Astrocyte (in vitro differentiated cells and primary cell): ENCODE measurements at regions not wholly inside any gene's neighbourhood (a gene's known extent, or its start where the extent isn't known, plus 50 kb on each side); places are given as distances from the start of the nearest gene placed in this dataset.

Source experiments
- DNase-seq: peaks from one replicate; pipeline ENCODE4 v3.0.0-alpha.2; 2010; ENCODE audit warnings: low read depth
- FAIRE-seq: peaks from 2 replicates; lab custom pipeline; 2011; peaks lifted over from hg19 to GRCh38; lab: Jason Lieb, UNC
- H2AFZ ChIP-seq: 2 replicates; pipeline ENCODE4 v1.6.0; 2012; ENCODE audit warnings: low read depth, low read length, inconsistent platforms
- H3K27ac ChIP-seq: 2 replicates; pipeline ENCODE4 v1.5.1; 2011; ENCODE audit warnings: low read depth, low read length, inconsistent platforms
- H3K27me3 ChIP-seq: 2 replicates; pipeline ENCODE4 v1.6.0; 2011; ENCODE audit warnings: low read length, inconsistent platforms; ENCODE audit not compliant: insufficient read depth
- H3K36me3 ChIP-seq: 2 replicates; pipeline ENCODE4 v1.5.1; 2011; ENCODE audit warnings: low read length, inconsistent platforms; ENCODE audit not compliant: insufficient read depth
- H3K4me1 ChIP-seq: 2 replicates; pipeline ENCODE4 v1.5.1; 2011; ENCODE audit warnings: low read length, inconsistent platforms; ENCODE audit not compliant: insufficient read depth
- H3K4me2 ChIP-seq: 2 replicates; pipeline ENCODE4 v1.6.0; 2012; ENCODE audit warnings: low read length, inconsistent platforms
- H3K4me3 ChIP-seq: 2 replicates; pipeline ENCODE4 v1.5.1; 2011; ENCODE audit warnings: low read depth, mild to moderate bottlenecking, low read length, inconsistent platforms; ENCODE audit not compliant: insufficient read depth
- H3K79me2 ChIP-seq: 2 replicates; pipeline ENCODE4 v1.6.0; 2012; ENCODE audit warnings: mild to moderate bottlenecking, low read length, inconsistent platforms; ENCODE audit not compliant: insufficient read depth
- H3K9ac ChIP-seq: 2 replicates; pipeline ENCODE4 v1.6.0; 2012; ENCODE audit warnings: mild to moderate bottlenecking, low read length, inconsistent platforms
- H3K9me3 ChIP-seq: 2 replicates; pipeline ENCODE4 v1.5.1; 2012; ENCODE audit warnings: low read depth, mild to moderate bottlenecking, low read length, inconsistent platforms; ENCODE audit not compliant: insufficient read depth
- H4K20me1 ChIP-seq: 2 replicates; pipeline ENCODE4 v1.6.0; 2012; ENCODE audit warnings: low read length, inconsistent platforms; ENCODE audit not compliant: insufficient read depth
- H3K27ac Mint-ChIP-seq: one replicate; pipeline ENCODE4 v1.8.0; 2021; ENCODE audit warnings: mild to moderate bottlenecking, mixed read lengths; ENCODE audit not compliant: unreplicated experiment
- H3K27me3 Mint-ChIP-seq: one replicate; pipeline ENCODE4 v1.8.0; 2021; ENCODE audit warnings: low read depth, mixed read lengths; ENCODE audit not compliant: unreplicated experiment
- H3K36me3 Mint-ChIP-seq: one replicate; pipeline ENCODE4 v1.8.0; 2021; ENCODE audit warnings: low read depth, mixed read lengths; ENCODE audit not compliant: unreplicated experiment
- H3K4me1 Mint-ChIP-seq: one replicate; pipeline ENCODE4 v1.8.0; 2021; ENCODE audit warnings: low read depth, mixed read lengths; ENCODE audit not compliant: unreplicated experiment
- H3K4me3 Mint-ChIP-seq: one replicate; pipeline ENCODE4 v1.8.0; 2021; ENCODE audit warnings: mild to moderate bottlenecking, moderate library complexity, mixed read lengths; ENCODE audit not compliant: unreplicated experiment
- H3K9me3 Mint-ChIP-seq: one replicate; pipeline ENCODE4 v1.8.0; 2021; ENCODE audit warnings: mild to moderate bottlenecking, mixed read lengths; ENCODE audit not compliant: unreplicated experiment
- CTCF ChIP-seq: IDR thresholded peaks from 2 replicates; pipeline ENCODE4 v1.5.1; 2011; ENCODE audit warnings: low read depth, mild to moderate bottlenecking, inconsistent platforms, low read length, moderate library complexity; ENCODE audit not compliant: insufficient read depth
- EZH2 ChIP-seq: IDR thresholded peaks from 2 replicates; pipeline ENCODE4 v1.6.1; 2012; ENCODE audit warnings: mild to moderate bottlenecking, low read length, inconsistent platforms; ENCODE audit not compliant: insufficient read depth

GRCh38 chr3:188003188-188004171 is 150.5 kb upstream of the LPP start:
- no peak overlapping the region for H3K27ac Mint-ChIP-seq
- no peak overlapping the region for H3K4me2 ChIP-seq
- no peaks in the 10 kb centered on the region for H3K36me3 ChIP-seq
- peaks cover 2% of the 10 kb centered on the region for H3K9me3 Mint-ChIP-seq
- H3K27ac ChIP-seq: no peak overlapping the region
- H3K4me1 Mint-ChIP-seq: peaks cover 3% of the 10 kb centered on the region
- H3K9me3 ChIP-seq: no peaks in the 10 kb centered on the region
- FAIRE-seq (no peak), DNase-seq (no peak)
- H3K27me3 ChIP-seq: no peaks in the 10 kb centered on the region
- H3K4me3 ChIP-seq: no peak overlapping the region
- TF ChIP-seq CTCF (no peak), EZH2 (no peak)
- H3K4me1 ChIP-seq: no peaks in the 10 kb centered on the region
- H3K4me3 Mint-ChIP-seq: no peak overlapping the region
- H3K27me3 Mint-ChIP-seq: peaks cover 4% of the 10 kb centered on the region
- no peaks in the 10 kb centered on the region for H4K20me1 ChIP-seq
- H2AFZ ChIP-seq: no peak overlapping the region
- no peaks in the 10 kb centered on the region for H3K36me3 Mint-ChIP-seq
- H3K9ac ChIP-seq: no peak overlapping the region
- no peaks in the 10 kb centered on the region for H3K79me2 ChIP-seq

DNA sequence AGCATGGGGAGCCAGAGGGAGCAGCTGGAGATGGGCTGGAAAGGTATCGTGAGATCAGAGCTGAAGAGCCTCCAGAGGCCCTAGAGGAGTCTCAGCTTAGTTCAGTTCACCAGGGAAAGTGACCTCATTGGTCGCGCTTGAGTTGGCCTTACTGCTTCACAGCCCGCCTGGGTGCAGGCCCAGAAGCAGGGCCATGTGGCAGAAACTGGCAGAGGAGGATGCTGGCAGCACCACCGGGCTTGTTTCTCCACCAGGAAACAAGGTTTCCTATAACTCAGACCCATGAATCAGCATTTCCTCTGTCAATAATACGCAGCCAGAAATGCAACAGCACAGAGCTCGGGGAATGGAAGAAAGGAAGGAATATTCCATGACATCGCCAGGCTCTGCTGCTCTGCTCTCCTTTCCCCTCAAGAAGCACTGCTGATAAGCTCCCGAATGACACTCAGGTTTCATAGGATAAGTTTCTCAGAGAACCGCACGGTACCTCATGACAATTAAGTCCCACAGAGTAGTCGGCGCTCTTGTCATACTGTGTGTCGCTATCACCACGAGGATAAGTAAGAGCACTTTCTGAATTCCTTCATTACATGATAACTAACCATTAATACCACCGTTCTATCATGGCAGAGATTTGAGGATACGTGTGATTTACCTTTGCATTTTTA is 147.1 kb upstream of the LPP start:
- no peaks in the 10 kb centered on the region for H3K27me3 ChIP-seq
- H3K4me2 ChIP-seq: no peak overlapping the region
- no peak overlapping the region for H3K27ac ChIP-seq
- H3K4me3 ChIP-seq: no peak overlapping the region
- H3K36me3 ChIP-seq: no peaks in the 10 kb centered on the region
- H4K20me1 ChIP-seq: no peaks in the 10 kb centered on the region
- peaks cover 4% of the 10 kb centered on the region for H3K27me3 Mint-ChIP-seq
- no peak for DNase-seq
- TF ChIP-seq EZH2 (no peak), CTCF (no peak)
- H3K4me1 Mint-ChIP-seq: peaks cover 3% of the 10 kb centered on the region
- no peaks in the 10 kb centered on the region for H3K4me1 ChIP-seq
- H3K27ac Mint-ChIP-seq: no peak overlapping the region
- no peak for FAIRE-seq
- no peaks in the 10 kb centered on the region for H3K9me3 ChIP-seq
- no peak overlapping the region for H2AFZ ChIP-seq
- H3K36me3 Mint-ChIP-seq: no peaks in the 10 kb centered on the region
- H3K79me2 ChIP-seq: no peaks in the 10 kb centered on the region
- H3K9ac ChIP-seq: no peak overlapping the region
- H3K9me3 Mint-ChIP-seq: no peaks in the 10 kb centered on the region
- H3K4me3 Mint-ChIP-seq: no peak overlapping the region
